Neural cell (in vitro differentiated cells): ENCODE measurements at regions not wholly inside any gene's neighbourhood (a gene's known extent, or its start where the extent isn't known, plus 50 kb on each side); places are given as distances from the start of the nearest gene placed in this dataset.

Source experiments
- H2AFZ ChIP-seq: fragments of 200-600, 300-800 bp; sonication (generic), shearing (Covaris generic); 2 replicates; pipeline ENCODE4 v1.6.0; 2014; ENCODE audit warnings: low read depth, mild to moderate bottlenecking, antibody characterized with exemption, low read length, moderate library complexity
- H3F3A ChIP-seq: fragments of 200-600 bp; shearing (Covaris generic); 2 replicates; pipeline ENCODE4 v1.6.1; 2016; ENCODE audit warnings: mild to moderate bottlenecking, moderate library complexity, mixed read lengths, antibody characterized with exemption, low read length; ENCODE audit not compliant: insufficient read depth, poor library complexity, severe bottlenecking
- H3K27ac ChIP-seq: fragments of 200-600, 300-800 bp; sonication (generic), shearing (Covaris generic); 2 replicates; pipeline ENCODE4 v1.5.1; 2014; ENCODE audit warnings: mild to moderate bottlenecking, low read length, moderate library complexity
- H3K27me3 ChIP-seq: fragments of 300-800, 200-600 bp; sonication (generic), shearing (Covaris generic); 2 replicates; pipeline ENCODE4 v1.6.0; 2014; ENCODE audit warnings: mild to moderate bottlenecking, low read depth, low read length, moderate library complexity; ENCODE audit not compliant: insufficient read depth
- H3K36me3 ChIP-seq: fragments of 300-800, 200-600 bp; sonication (generic), shearing (Covaris generic); 2 replicates; pipeline ENCODE4 v1.5.1; 2014; ENCODE audit warnings: mild to moderate bottlenecking, antibody characterized with exemption, low read length, moderate library complexity; ENCODE audit not compliant: insufficient read depth
- H3K4me2 ChIP-seq: fragments of 300-800, 200-600 bp; sonication (generic), shearing (Covaris generic); 2 replicates; pipeline ENCODE4 v1.6.0; 2014; ENCODE audit warnings: mild to moderate bottlenecking, low read length
- H3K4me3 ChIP-seq: fragments of 300-800, 200-600 bp; sonication (generic), shearing (Covaris generic); 2 replicates; pipeline ENCODE4 v1.5.1; 2014; ENCODE audit warnings: mild to moderate bottlenecking, low read length, moderate library complexity
- H3K79me2 ChIP-seq: fragments of 200-600 bp; shearing (Covaris generic); replicated peaks from 2 replicates; pipeline ENCODE4 v1.6.0; 2014; ENCODE audit warnings: mild to moderate bottlenecking, low read length, moderate library complexity; ENCODE audit not compliant: insufficient read depth
- H3K9ac ChIP-seq: fragments of 300-800, 200-600 bp; sonication (generic), shearing (Covaris generic); 2 replicates; pipeline ENCODE4 v1.6.1; 2016; ENCODE audit warnings: mild to moderate bottlenecking, low read length, mixed read lengths
- H3K9me2 ChIP-seq: fragments of 200-600 bp; shearing (Covaris generic); 2 replicates; pipeline ENCODE4 v1.6.1; 2016; ENCODE audit warnings: mild to moderate bottlenecking, low read length, mixed read lengths; ENCODE audit not compliant: insufficient read depth
- H3K9me3 ChIP-seq: fragments of 200-600, 300-800 bp; sonication (generic), shearing (Covaris generic); 2 replicates; pipeline ENCODE4 v1.6.1; 2016; ENCODE audit warnings: mild to moderate bottlenecking, mixed run types, low read length, moderate library complexity, mixed read lengths
- H4K20me1 ChIP-seq: fragments of 200-600 bp; shearing (Covaris generic); 2 replicates; pipeline ENCODE4 v1.6.1; 2016; ENCODE audit warnings: mild to moderate bottlenecking, mixed run types; ENCODE audit not compliant: insufficient read depth
- CTCF ChIP-seq: fragments of 450-650 bp; IDR thresholded peaks from 2 replicates; pipeline ENCODE4 v1.5.1; 2014; ENCODE audit warnings: antibody characterized with exemption, mild to moderate bottlenecking, moderate library complexity; ENCODE audit not compliant: poor library complexity, severe bottlenecking
- EP300 ChIP-seq: fragments of 450-650 bp; conservative IDR thresholded peaks from 2 replicates; pipeline ENCODE4 v1.6.1; 2014; ENCODE audit warnings: antibody characterized with exemption, mild to moderate bottlenecking, moderate library complexity; ENCODE audit not compliant: poor library complexity, severe bottlenecking
- EZH2 ChIP-seq: fragments of 200-600, 300-800 bp; shearing (Covaris generic), sonication (generic); IDR thresholded peaks from 2 replicates; pipeline ENCODE4 v1.6.1; 2014; ENCODE audit warnings: antibody characterized with exemption, low read length, borderline replicate concordance, mild to moderate bottlenecking; ENCODE audit not compliant: insufficient read depth, poor library complexity, severe bottlenecking
- MXI1 ChIP-seq: fragments of 450-650 bp; conservative IDR thresholded peaks from 2 replicates; pipeline ENCODE4 v1.6.1; 2014; ENCODE audit warnings: antibody characterized with exemption, mild to moderate bottlenecking; ENCODE audit not compliant: poor library complexity, severe bottlenecking
- POLR2AphosphoS5 ChIP-seq: IDR thresholded peaks from 2 replicates; pipeline ENCODE4 v1.6.1; 2012
- RAD21 ChIP-seq: fragments of 450-650 bp; conservative IDR thresholded peaks from 2 replicates; pipeline ENCODE4 v1.6.1; 2014; ENCODE audit warnings: antibody characterized with exemption, mild to moderate bottlenecking, moderate library complexity
- SMC3 ChIP-seq: fragments of 450-650 bp; conservative IDR thresholded peaks from 2 replicates; pipeline ENCODE4 v1.6.1; 2014; ENCODE audit warnings: antibody characterized with exemption, mild to moderate bottlenecking, moderate library complexity; ENCODE audit not compliant: poor library complexity
- TAF1 ChIP-seq: IDR thresholded peaks from 2 replicates; pipeline ENCODE4 v1.6.1; 2012; ENCODE audit warnings: low read depth
- TF ChIP-seq, protein P1 (sequence below): IDR thresholded peaks from 2 replicates; pipeline ENCODE4 v1.6.1; 2012; ENCODE audit warnings: borderline replicate concordance

- H3K9me3 ChIP-seq: no peaks in the 10 kb centered on the region
- no peak overlapping the region for H2AFZ ChIP-seq
- H3K4me2 ChIP-seq: no peak overlapping the region
- no peaks in the 10 kb centered on the region for H3K9me2 ChIP-seq
- H3K36me3 ChIP-seq: no peaks in the 10 kb centered on the region
- no peaks in the 10 kb centered on the region for H4K20me1 ChIP-seq
- H3F3A ChIP-seq: no peaks in the 10 kb centered on the region
- H3K4me3 ChIP-seq: no peak overlapping the region
- no peak overlapping the region for H3K9ac ChIP-seq
- TF ChIP-seq MXI1: no peak
- no peak for TF ChIP-seq EZH2
- TF ChIP-seq TAF1: no peak
- TF ChIP-seq RAD21: no peak
- no peak for TF ChIP-seq EP300
- no peak for TF ChIP-seq CTCF
- TF ChIP-seq, protein P1, sequence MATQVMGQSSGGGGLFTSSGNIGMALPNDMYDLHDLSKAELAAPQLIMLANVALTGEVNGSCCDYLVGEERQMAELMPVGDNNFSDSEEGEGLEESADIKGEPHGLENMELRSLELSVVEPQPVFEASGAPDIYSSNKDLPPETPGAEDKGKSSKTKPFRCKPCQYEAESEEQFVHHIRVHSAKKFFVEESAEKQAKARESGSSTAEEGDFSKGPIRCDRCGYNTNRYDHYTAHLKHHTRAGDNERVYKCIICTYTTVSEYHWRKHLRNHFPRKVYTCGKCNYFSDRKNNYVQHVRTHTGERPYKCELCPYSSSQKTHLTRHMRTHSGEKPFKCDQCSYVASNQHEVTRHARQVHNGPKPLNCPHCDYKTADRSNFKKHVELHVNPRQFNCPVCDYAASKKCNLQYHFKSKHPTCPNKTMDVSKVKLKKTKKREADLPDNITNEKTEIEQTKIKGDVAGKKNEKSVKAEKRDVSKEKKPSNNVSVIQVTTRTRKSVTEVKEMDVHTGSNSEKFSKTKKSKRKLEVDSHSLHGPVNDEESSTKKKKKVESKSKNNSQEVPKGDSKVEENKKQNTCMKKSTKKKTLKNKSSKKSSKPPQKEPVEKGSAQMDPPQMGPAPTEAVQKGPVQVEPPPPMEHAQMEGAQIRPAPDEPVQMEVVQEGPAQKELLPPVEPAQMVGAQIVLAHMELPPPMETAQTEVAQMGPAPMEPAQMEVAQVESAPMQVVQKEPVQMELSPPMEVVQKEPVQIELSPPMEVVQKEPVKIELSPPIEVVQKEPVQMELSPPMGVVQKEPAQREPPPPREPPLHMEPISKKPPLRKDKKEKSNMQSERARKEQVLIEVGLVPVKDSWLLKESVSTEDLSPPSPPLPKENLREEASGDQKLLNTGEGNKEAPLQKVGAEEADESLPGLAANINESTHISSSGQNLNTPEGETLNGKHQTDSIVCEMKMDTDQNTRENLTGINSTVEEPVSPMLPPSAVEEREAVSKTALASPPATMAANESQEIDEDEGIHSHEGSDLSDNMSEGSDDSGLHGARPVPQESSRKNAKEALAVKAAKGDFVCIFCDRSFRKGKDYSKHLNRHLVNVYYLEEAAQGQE: no peak
- TF ChIP-seq POLR2AphosphoS5: no peak
- no peak for TF ChIP-seq SMC3
- no peak overlapping the region for H3K27ac ChIP-seq
- H3K27me3 ChIP-seq: no peaks in the 10 kb centered on the region
- H3K79me2 ChIP-seq: no peaks in the 10 kb centered on the region
Observed at GRCh38 chr7:18434171-18434570, 61.4 kb upstream of the HDAC9 start.

DNA sequence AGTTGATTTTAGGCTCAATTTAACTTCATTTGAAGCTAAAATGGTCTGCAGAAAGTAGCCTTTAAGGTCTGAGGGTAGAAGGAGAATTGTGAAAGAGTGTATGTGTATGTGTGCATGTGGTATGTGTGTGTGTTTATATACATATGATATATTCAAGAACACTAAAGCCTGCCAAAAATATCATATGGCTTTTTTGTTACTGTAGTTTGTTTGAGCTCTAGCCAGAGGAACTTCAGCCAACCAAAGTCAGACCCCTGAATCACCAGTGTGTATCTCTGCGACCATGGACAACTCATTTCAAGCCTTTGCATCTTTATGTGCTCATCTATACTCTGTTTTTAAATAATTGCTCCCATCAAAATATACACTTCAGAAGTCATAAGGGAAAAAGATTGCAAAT is 58.4 kb upstream of the HDAC9 start:
- no peak for TF ChIP-seq RAD21
- TF ChIP-seq EZH2: no peak
- TF ChIP-seq SMC3: no peak
- TF ChIP-seq TAF1: no peak
- TF ChIP-seq, protein P1: no peak
- no peak for TF ChIP-seq CTCF
- no peak for TF ChIP-seq EP300
- TF ChIP-seq POLR2AphosphoS5: no peak
- no peak for TF ChIP-seq MXI1
- H3K79me2 ChIP-seq: no peaks in the 10 kb centered on the region
- H3F3A ChIP-seq: no peaks in the 10 kb centered on the region
- H3K4me3 ChIP-seq: no peak overlapping the region
- no peaks in the 10 kb centered on the region for H3K27me3 ChIP-seq
- no peaks in the 10 kb centered on the region for H4K20me1 ChIP-seq
- no peak overlapping the region for H3K9ac ChIP-seq
- no peaks in the 10 kb centered on the region for H3K36me3 ChIP-seq
- no peak overlapping the region for H3K4me2 ChIP-seq
- H2AFZ ChIP-seq: no peak overlapping the region
- H3K9me3 ChIP-seq: no peaks in the 10 kb centered on the region
- H3K9me2 ChIP-seq: no peaks in the 10 kb centered on the region
- no peak overlapping the region for H3K27ac ChIP-seq
